PC-3 (cell line): ENCODE measurements at regions not wholly inside any gene's neighbourhood (a gene's known extent, or its start where the extent isn't known, plus 50 kb on each side); places are given as distances from the start of the nearest gene placed in this dataset.

Source experiments
- ATAC-seq: fragments of 200-7000 bp; cut with Tn5 transposase; 2 replicates; pipeline ENCODE4 v1.9.1; 2020; ENCODE audit warnings: mild to moderate bottlenecking, moderate library complexity
- BruUV-seq: library from RNA; stranded (reverse); fragments of 400-500 nt; replicated peaks from 2 replicates; lab custom pipeline; 2021; lab: Mats Ljungman, UMichigan
- CTCF ChIA-PET: fragments of 300-600 bp; sonication (Branson Sonifier 250); formaldehyde crosslinking; loops from one replicate; lab custom pipeline; 2022; ENCODE audit warnings: antibody characterized with exemption; lab: Charles Lee
- POLR2A ChIA-PET: fragments of 300-600 bp; sonication (Branson Sonifier 250); formaldehyde crosslinking; loops from one replicate; lab custom pipeline; 2022; ENCODE audit warnings: antibody characterized with exemption; ENCODE audit not compliant: unreplicated experiment; lab: Charles Lee
- DNase-seq: peaks from one replicate; pipeline ENCODE4 v3.0.0-alpha.2; 2015
- H2AFZ ChIP-seq: fragments of 300-600 bp; sonication (generic); 2 replicates; pipeline ENCODE4 v1.6.0; 2016; ENCODE audit warnings: antibody characterized with exemption, low read length
- H3F3A ChIP-seq: fragments of 300-600 bp; sonication (generic); one replicate; pipeline ENCODE4 v1.6.0; 2017; ENCODE audit warnings: antibody characterized with exemption, low read length, control low read depth, mild to moderate bottlenecking; ENCODE audit not compliant: unreplicated experiment
- H3K27ac ChIP-seq: fragments of 300-600 bp; sonication (generic); 2 replicates; pipeline ENCODE4 v1.5.1; 2016; ENCODE audit warnings: mild to moderate bottlenecking, low read length
- H3K27me3 ChIP-seq: fragments of 300-600 bp; sonication (generic); 2 replicates; pipeline ENCODE4 v1.6.1; 2016; ENCODE audit warnings: low read length, mixed read lengths
- H3K36me3 ChIP-seq: fragments of 300-600 bp; sonication (generic); 2 replicates; pipeline ENCODE4 v1.6.1; 2016; ENCODE audit warnings: low read depth, mixed run types, low read length, mixed read lengths
- H3K4me1 ChIP-seq: fragments of 300-600 bp; sonication (generic); 2 replicates; pipeline ENCODE4 v1.5.1; 2016; ENCODE audit warnings: low read length; ENCODE audit not compliant: insufficient read depth
- H3K4me2 ChIP-seq: fragments of 300-600 bp; sonication (generic); 2 replicates; pipeline ENCODE4 v1.6.0; 2016; ENCODE audit warnings: low read length
- H3K4me3 ChIP-seq: fragments of 300-600 bp; sonication (generic); 2 replicates; pipeline ENCODE4 v1.5.1; 2016; ENCODE audit warnings: mild to moderate bottlenecking, low read length, mixed read lengths
- H3K79me2 ChIP-seq: fragments of 300-600 bp; sonication (generic); 2 replicates; pipeline ENCODE4 v1.6.1; 2017; ENCODE audit warnings: low read length, mixed read lengths
- H3K9ac ChIP-seq: fragments of 300-600 bp; sonication (generic); 2 replicates; pipeline ENCODE4 v1.6.0; 2016; ENCODE audit warnings: mild to moderate bottlenecking, low read length
- H3K9me2 ChIP-seq: fragments of 300-600 bp; sonication (generic); replicated peaks from 2 replicates; pipeline ENCODE4 v1.6.1; 2016; ENCODE audit warnings: mixed run types, low read length, mixed read lengths
- H3K9me3 ChIP-seq: fragments of 300-600 bp; sonication (generic); 2 replicates; pipeline ENCODE4 v1.6.1; 2016; ENCODE audit warnings: low read length, mixed read lengths
- H4K20me1 ChIP-seq: fragments of 300-600 bp; sonication (generic); 2 replicates; pipeline ENCODE4 v1.6.1; 2016; ENCODE audit warnings: low read length, mixed read lengths
- CTCF ChIP-seq: fragments of 300-600 bp; sonication (generic); conservative IDR thresholded peaks from 2 replicates; pipeline ENCODE4 v1.5.1; 2017; ENCODE audit warnings: antibody characterized with exemption, low read depth, mild to moderate bottlenecking, low read length
- EZH2 ChIP-seq: fragments of 300-600 bp; sonication (generic); IDR thresholded peaks from one replicate; pipeline ENCODE4 v1.6.1; 2017; ENCODE audit warnings: antibody characterized with exemption, mild to moderate bottlenecking, low read length; ENCODE audit not compliant: unreplicated experiment
- EZH2phosphoT487 ChIP-seq: fragments of 300-600 bp; sonication (generic); IDR thresholded peaks from 2 replicates; pipeline ENCODE4 v1.6.1; 2018; ENCODE audit warnings: mild to moderate bottlenecking, antibody characterized with exemption, low read length, borderline replicate concordance
- intact Hi-C: fragments of 100-400 bp; cut with micrococcal nuclease; formaldehyde crosslinking; loops from 2 replicates; pipeline ENCODE4 v1.9.0; 2023

- Histone ChIP-seq H2AFZ (no peak overlapping the region), H3K36me3 (no peaks in the 10 kb centered on the region), H3K27ac (no peak overlapping the region), H3K4me2 (no peak overlapping the region), H3K9me3 (no peaks in the 10 kb centered on the region), H3K9me2 (no peaks in the 10 kb centered on the region), H3K9ac (no peak overlapping the region), H4K20me1 (no peaks in the 10 kb centered on the region), H3K4me1 (no peaks in the 10 kb centered on the region), H3F3A (no peaks in the 10 kb centered on the region), H3K4me3 (no peak overlapping the region), H3K27me3 (no peaks in the 10 kb centered on the region), H3K79me2 (no peaks in the 10 kb centered on the region)
- no peak for TF ChIP-seq CTCF
- no peak for TF ChIP-seq EZH2
- no peak for TF ChIP-seq EZH2phosphoT487
- ChIA-PET CTCF (no interaction called here), POLR2A (no interaction called here)
- DNase-seq (no peak), ATAC-seq (no peak)
- no TSS peak for BruUV-seq
- intact Hi-C loops: no loop called here
Measured at GRCh38 chr1:106791041-106791440, 265.4 kb upstream of the PRMT6 start.

GRCh38 chr1:106793651-106794050 is 262.8 kb upstream of the PRMT6 start:
- BruUV-seq: no TSS peak
- no peaks in the 10 kb centered on the region for H3K79me2 ChIP-seq
- TF ChIP-seq EZH2phosphoT487: no peak
- TF ChIP-seq EZH2: no peak
- no peak for TF ChIP-seq CTCF
- intact Hi-C loops: no loop called here
- H3K9me2 ChIP-seq: no peaks in the 10 kb centered on the region
- CTCF ChIA-PET: no interaction called here
- no peak overlapping the region for H2AFZ ChIP-seq
- H3K27ac ChIP-seq: no peak overlapping the region
- no peak overlapping the region for H3K4me2 ChIP-seq
- H3K4me3 ChIP-seq: no peak overlapping the region
- DNase-seq (no peak), ATAC-seq (no peak)
- POLR2A ChIA-PET: no interaction called here
- H3F3A ChIP-seq: no peaks in the 10 kb centered on the region
- H3K27me3 ChIP-seq: no peaks in the 10 kb centered on the region
- no peaks in the 10 kb centered on the region for H4K20me1 ChIP-seq
- no peaks in the 10 kb centered on the region for H3K36me3 ChIP-seq
- H3K9me3 ChIP-seq: no peaks in the 10 kb centered on the region
- H3K4me1 ChIP-seq: no peaks in the 10 kb centered on the region
- H3K9ac ChIP-seq: no peak overlapping the region

DNA sequence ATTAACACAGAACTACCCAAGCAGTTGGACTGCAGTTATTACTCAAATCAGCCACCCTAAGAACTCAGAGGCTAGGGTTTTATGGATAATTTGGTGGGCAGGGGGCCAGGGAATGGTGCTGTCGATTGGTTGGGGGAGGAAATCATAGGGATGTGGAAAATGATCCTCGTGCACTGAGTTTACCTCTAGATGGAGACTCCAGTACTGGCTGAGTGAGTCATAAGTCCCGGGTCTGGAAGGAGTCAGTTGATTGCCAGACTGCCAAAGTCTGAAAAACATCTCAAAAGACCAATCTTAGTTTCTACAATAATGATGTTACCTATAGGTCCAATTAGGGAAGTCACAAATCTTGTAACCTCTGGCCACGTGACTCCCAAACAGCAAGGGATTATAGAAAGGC is 257.5 kb upstream of the PRMT6 start:
- no peaks in the 10 kb centered on the region for H3K9me2 ChIP-seq
- no TSS peak for BruUV-seq
- DNase-seq (peak; percentile 42), ATAC-seq (0 out of 2 replicates have a peak, but pooled peaks have one; percentile 29)
- H4K20me1 ChIP-seq: no peaks in the 10 kb centered on the region
- intact Hi-C loops: no loop called here
- H3K9ac ChIP-seq: no peak overlapping the region
- H3K79me2 ChIP-seq: no peaks in the 10 kb centered on the region
- H3K9me3 ChIP-seq: no peaks in the 10 kb centered on the region
- TF ChIP-seq EZH2phosphoT487: no peak
- TF ChIP-seq CTCF: peak; percentile 36; the same call in 1 of the 2 replicates
- no peaks in the 10 kb centered on the region for H3K36me3 ChIP-seq
- no peak overlapping the region for H2AFZ ChIP-seq
- no peaks in the 10 kb centered on the region for H3F3A ChIP-seq
- no peak overlapping the region for H3K4me2 ChIP-seq
- no peak overlapping the region for H3K27ac ChIP-seq
- H3K4me1 ChIP-seq: no peaks in the 10 kb centered on the region
- no peak overlapping the region for H3K4me3 ChIP-seq
- POLR2A ChIA-PET: no interaction called here
- H3K27me3 ChIP-seq: no peaks in the 10 kb centered on the region
- CTCF ChIA-PET: no interaction called here
